ENCODE measurements at regions not wholly inside any gene's neighbourhood (a gene's known extent, or its start where the extent isn't known, plus 50 kb on each side); places are given as distances from the start of the nearest gene placed in this dataset.

DNA sequence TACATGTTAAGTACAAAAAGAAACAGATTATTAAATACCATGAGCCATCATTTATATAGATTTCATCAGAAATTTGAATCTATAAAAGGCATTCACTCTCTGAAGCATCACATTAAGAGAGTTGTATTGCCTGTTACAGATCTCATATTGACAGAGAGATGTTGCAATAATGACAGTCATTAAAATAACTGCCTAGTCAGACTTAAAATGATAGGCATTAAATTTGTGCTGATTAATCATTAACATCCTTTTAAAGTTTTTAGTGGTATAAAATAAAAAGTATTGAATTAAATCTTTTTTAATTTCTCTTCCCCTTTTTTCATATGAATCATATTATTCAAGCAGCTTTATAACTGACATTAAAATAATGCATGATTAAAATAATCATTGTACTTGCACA is 404.9 kb upstream of the FAM174A start:
- TF ChIP-seq ZNF274 (IDR thresholded peaks at IDR 0.05; ENCODE audit: low read depth, low read length) (no peak), SUZ12 (IDR thresholded peaks at IDR 0.05; ENCODE audit: extremely low read depth, insufficient read depth, insufficient read length) (no peak), YY1 (IDR thresholded peaks at IDR 0.05; ENCODE audit: insufficient read depth, insufficient read length) (no peak)
